Vagina (tissue), 2 donors: ENCODE measurements at regions not wholly inside any gene's neighbourhood (a gene's known extent, or its start where the extent isn't known, plus 50 kb on each side); places are given as distances from the start of the nearest gene placed in this dataset.
"Not testable (repeated sequence)": the region's sequence is repeated elsewhere in the genome, so short reads cannot be mapped to it uniquely, and the experiment has no call there.

Experiments
- POLR2A ChIP-seq, 2 donors: fragments of 450-650 bp; IDR thresholded peaks; one replicate each; pipeline ENCODE4 v1.6.1; 2017; ENCODE audit warnings: antibody characterized with exemption in 2 of 2, mild to moderate bottlenecking in 2 of 2, moderate library complexity in 2 of 2
- POLR2AphosphoS5 ChIP-seq, 2 donors: sonication (generic); formaldehyde crosslinking; IDR thresholded peaks; one replicate each; pipeline ENCODE4 v1.9.0; 2017; ENCODE audit warnings: antibody characterized with exemption in 2 of 2, mild to moderate bottlenecking in 2 of 2, low read depth in 1 of 2; ENCODE audit not compliant: insufficient read depth in 1 of 2
- TF ChIP-seq, protein P1 (sequence below), 3 experiments: fragments of 450-650 bp in 2 of 3; fragments of 200-600 bp in 1 of 3; sonication (generic) in 1 of 3; IDR thresholded peaks; one replicate each; pipeline ENCODE4 v1.5.1; 2017 to 2019; ENCODE audit warnings: antibody characterized with exemption in 3 of 3, mild to moderate bottlenecking in 2 of 3, moderate library complexity in 2 of 3

GRCh38 chr16:29130901-29131851 is 146.3 kb downstream of the LAT start:
- TF ChIP-seq, protein P1, sequence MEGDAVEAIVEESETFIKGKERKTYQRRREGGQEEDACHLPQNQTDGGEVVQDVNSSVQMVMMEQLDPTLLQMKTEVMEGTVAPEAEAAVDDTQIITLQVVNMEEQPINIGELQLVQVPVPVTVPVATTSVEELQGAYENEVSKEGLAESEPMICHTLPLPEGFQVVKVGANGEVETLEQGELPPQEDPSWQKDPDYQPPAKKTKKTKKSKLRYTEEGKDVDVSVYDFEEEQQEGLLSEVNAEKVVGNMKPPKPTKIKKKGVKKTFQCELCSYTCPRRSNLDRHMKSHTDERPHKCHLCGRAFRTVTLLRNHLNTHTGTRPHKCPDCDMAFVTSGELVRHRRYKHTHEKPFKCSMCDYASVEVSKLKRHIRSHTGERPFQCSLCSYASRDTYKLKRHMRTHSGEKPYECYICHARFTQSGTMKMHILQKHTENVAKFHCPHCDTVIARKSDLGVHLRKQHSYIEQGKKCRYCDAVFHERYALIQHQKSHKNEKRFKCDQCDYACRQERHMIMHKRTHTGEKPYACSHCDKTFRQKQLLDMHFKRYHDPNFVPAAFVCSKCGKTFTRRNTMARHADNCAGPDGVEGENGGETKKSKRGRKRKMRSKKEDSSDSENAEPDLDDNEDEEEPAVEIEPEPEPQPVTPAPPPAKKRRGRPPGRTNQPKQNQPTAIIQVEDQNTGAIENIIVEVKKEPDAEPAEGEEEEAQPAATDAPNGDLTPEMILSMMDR (IDR thresholded peaks at IDR 0.05): not testable (repeated sequence)
- not testable (repeated sequence) for TF ChIP-seq POLR2A (IDR thresholded peaks at IDR 0.05); POLR2AphosphoS5 (IDR thresholded peaks at IDR 0.05; ENCODE audit: insufficient read depth in 1 of 2, low read depth in 1 of 2)
